A549 (cell line): ENCODE measurements at regions not wholly inside any gene's neighbourhood (a gene's known extent, or its start where the extent isn't known, plus 50 kb on each side); places are given as distances from the start of the nearest gene placed in this dataset.
A peak's percentile ranks its signal among the peaks of the same experiment; 100 is the strongest.

Source experiments
- ATAC-seq, 2 experiments: fragments of 200-7000 bp in 1 of 2; fragments of >200 bp in 1 of 2; cut with Nextera tagmentation in 1 of 2; cut with Tn5 transposase in 1 of 2; 3 replicates each; pipeline versions ENCODE4 v1.8.0 to v1.9.1; 2018 to 2020; ENCODE audit warnings: mild to moderate bottlenecking in 1 of 2, moderate library complexity in 1 of 2
- CTCF ChIA-PET: fragments of 300-600 bp; sonication (Branson Sonifier 250); formaldehyde crosslinking; extraction: SDS; loops from one replicate; lab custom pipeline; 2021; ENCODE audit warnings: antibody characterized with exemption, inconsistent platforms; lab: Yijun Ruan, JAX
- POLR2A ChIA-PET: fragments of 350-600 bp; formaldehyde crosslinking; extraction: SDS; loops from one replicate; lab custom pipeline; 2021; ENCODE audit warnings: antibody characterized with exemption, inconsistent platforms; lab: Yijun Ruan, JAX
- DNase-seq, 2 experiments: peaks; one replicate each; pipeline versions ENCODE4 v3.0.0 to v3.0.0-alpha.2; 2011 to 2016; ENCODE audit warnings: low read depth in 1 of 2, low spot score in 1 of 2
- FAIRE-seq: peaks from 2 replicates; lab custom pipeline; 2011; peaks lifted over from hg19 to GRCh38; lab: Jason Lieb, UNC
- H3K27ac ChIP-seq, 2 experiments: fragments of >200 bp; sonication (Bioruptor Twin); formaldehyde crosslinking; 3 replicates each; pipeline ENCODE4 v1.5.1; 2016 to 2017
- H3K4me1 ChIP-seq: fragments of >200 bp; sonication (Bioruptor Twin); formaldehyde crosslinking; 3 replicates; pipeline ENCODE4 v1.6.1; 2016
- H3K4me2 ChIP-seq: fragments of >200 bp; sonication (Bioruptor Twin); formaldehyde crosslinking; 3 replicates; pipeline ENCODE4 v1.6.1; 2016
- H3K4me3 ChIP-seq: fragments of >200 bp; sonication (Bioruptor Twin); formaldehyde crosslinking; 3 replicates; pipeline ENCODE4 v1.5.1; 2016
- H3K9me3 ChIP-seq: fragments of >200 bp; sonication (Bioruptor Twin); formaldehyde crosslinking; 3 replicates; pipeline ENCODE4 v1.6.1; 2016
- EP300 ChIP-seq, 2 experiments: fragments of >200 bp; sonication (Bioruptor Twin); formaldehyde crosslinking; IDR thresholded peaks; 2 replicates in 1 of 2; 3 replicates in 1 of 2; pipeline ENCODE4 v1.6.1; 2016 to 2017
- FOXS1 ChIP-seq: fragments of 250-450 bp; sonication (Bioruptor Pico); IDR thresholded peaks from 2 replicates; pipeline ENCODE4 v1.5.0; 2020; ENCODE audit warnings: mild to moderate bottlenecking, moderate library complexity
- GATA3 ChIP-seq: IDR thresholded peaks from 2 replicates; pipeline ENCODE4 v1.6.1; 2012; ENCODE audit warnings: borderline replicate concordance
- HOXA7 ChIP-seq: fragments of 250-450 bp; sonication (Bioruptor Pico); IDR thresholded peaks from 2 replicates; pipeline ENCODE4 v1.5.0; 2020; ENCODE audit warnings: mild to moderate bottlenecking, moderate library complexity
- HOXB5 ChIP-seq: fragments of 250-450 bp; sonication (Bioruptor Pico); IDR thresholded peaks from 2 replicates; pipeline ENCODE4 v1.5.0; 2020; ENCODE audit warnings: mild to moderate bottlenecking, moderate library complexity
- KDM5A ChIP-seq: fragments of 200-600 bp; sonication (generic); IDR thresholded peaks from 2 replicates; pipeline ENCODE4 v1.6.1; 2016; ENCODE audit warnings: antibody characterized with exemption, mild to moderate bottlenecking
- MAZ ChIP-seq: fragments of 150-350 bp; IDR thresholded peaks from 2 replicates; pipeline ENCODE4 v1.6.1; 2014; ENCODE audit warnings: antibody characterized with exemption, low read depth, low read length, borderline replicate concordance
- RFX5 ChIP-seq: fragments of 450-650 bp; IDR thresholded peaks from 2 replicates; pipeline ENCODE4 v1.7.1; 2014; ENCODE audit warnings: antibody characterized with exemption, mild to moderate bottlenecking, moderate library complexity
- RNF2 ChIP-seq: fragments of 200-600 bp; sonication (generic); IDR thresholded peaks from 2 replicates; pipeline ENCODE4 v1.6.1; 2016; ENCODE audit warnings: low read depth, mild to moderate bottlenecking, antibody characterized with exemption, moderate library complexity, borderline replicate concordance
- SREBF2 ChIP-seq: fragments of 450-650 bp; IDR thresholded peaks from 2 replicates; pipeline ENCODE4 v1.6.1; 2014; ENCODE audit warnings: mild to moderate bottlenecking, moderate library complexity
- TFCP2L1 ChIP-seq: fragments of 250-450 bp; sonication (Bioruptor Pico); IDR thresholded peaks from 2 replicates; pipeline ENCODE4 v1.5.0; 2021; ENCODE audit warnings: mild to moderate bottlenecking
- ZFP36 ChIP-seq: fragments of 450-650 bp; IDR thresholded peaks from 2 replicates; pipeline ENCODE4 v1.6.1; 2014; ENCODE audit warnings: borderline replicate concordance; ENCODE audit not compliant: partially characterized antibody
- WGBS: methylation state at CpG from one replicate; pipeline ENCODE4 v1.1.6; 2017; ENCODE audit errors: missing lambda C conversion rate; 5-methylcytosine and 5-hydroxymethylcytosine counted together
- TF ChIP-seq, protein P1 (sequence below): fragments of >200 bp; sonication (Bioruptor Twin); formaldehyde crosslinking; IDR thresholded peaks from 3 replicates; pipeline ENCODE4 v1.5.1; 2016
- TF ChIP-seq, protein P2 (sequence below): fragments of 200-600 bp; sonication (generic); IDR thresholded peaks from 2 replicates; pipeline ENCODE4 v1.6.1; 2016; ENCODE audit warnings: antibody characterized with exemption, mild to moderate bottlenecking, moderate library complexity
- TF ChIP-seq, protein P3 (sequence below): fragments of 250-450 bp; sonication (Bioruptor Pico); IDR thresholded peaks from 2 replicates; pipeline ENCODE4 v1.5.0; 2020; ENCODE audit warnings: low read depth, mild to moderate bottlenecking, moderate library complexity
- TF ChIP-seq, protein P4 (sequence below): fragments of 450-650 bp; IDR thresholded peaks from 2 replicates; pipeline ENCODE4 v1.6.1; 2014; ENCODE audit warnings: antibody characterized with exemption

DNA sequence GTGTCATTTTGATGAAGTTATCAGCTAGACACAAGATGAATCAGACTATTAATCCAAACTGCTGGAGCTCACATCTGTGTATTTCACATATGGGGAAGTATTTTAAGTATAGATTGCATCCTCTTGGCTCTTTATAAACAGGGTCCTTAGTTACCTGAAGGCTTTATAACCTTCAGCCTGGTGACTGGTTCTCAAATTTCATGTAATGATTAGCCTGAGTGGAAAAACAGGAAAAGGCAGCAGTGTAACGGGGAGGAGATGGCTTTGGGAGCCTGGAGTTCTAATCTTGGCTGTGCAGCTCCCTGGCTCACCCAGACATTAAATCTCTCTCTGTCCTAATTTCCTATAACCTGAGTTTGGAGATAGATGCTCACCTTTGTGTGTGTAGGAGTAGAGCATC lies 103.8 kb upstream of the HPF1 start (continued):
- TF ChIP-seq, protein P1, sequence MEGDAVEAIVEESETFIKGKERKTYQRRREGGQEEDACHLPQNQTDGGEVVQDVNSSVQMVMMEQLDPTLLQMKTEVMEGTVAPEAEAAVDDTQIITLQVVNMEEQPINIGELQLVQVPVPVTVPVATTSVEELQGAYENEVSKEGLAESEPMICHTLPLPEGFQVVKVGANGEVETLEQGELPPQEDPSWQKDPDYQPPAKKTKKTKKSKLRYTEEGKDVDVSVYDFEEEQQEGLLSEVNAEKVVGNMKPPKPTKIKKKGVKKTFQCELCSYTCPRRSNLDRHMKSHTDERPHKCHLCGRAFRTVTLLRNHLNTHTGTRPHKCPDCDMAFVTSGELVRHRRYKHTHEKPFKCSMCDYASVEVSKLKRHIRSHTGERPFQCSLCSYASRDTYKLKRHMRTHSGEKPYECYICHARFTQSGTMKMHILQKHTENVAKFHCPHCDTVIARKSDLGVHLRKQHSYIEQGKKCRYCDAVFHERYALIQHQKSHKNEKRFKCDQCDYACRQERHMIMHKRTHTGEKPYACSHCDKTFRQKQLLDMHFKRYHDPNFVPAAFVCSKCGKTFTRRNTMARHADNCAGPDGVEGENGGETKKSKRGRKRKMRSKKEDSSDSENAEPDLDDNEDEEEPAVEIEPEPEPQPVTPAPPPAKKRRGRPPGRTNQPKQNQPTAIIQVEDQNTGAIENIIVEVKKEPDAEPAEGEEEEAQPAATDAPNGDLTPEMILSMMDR, result no peak

DNA sequence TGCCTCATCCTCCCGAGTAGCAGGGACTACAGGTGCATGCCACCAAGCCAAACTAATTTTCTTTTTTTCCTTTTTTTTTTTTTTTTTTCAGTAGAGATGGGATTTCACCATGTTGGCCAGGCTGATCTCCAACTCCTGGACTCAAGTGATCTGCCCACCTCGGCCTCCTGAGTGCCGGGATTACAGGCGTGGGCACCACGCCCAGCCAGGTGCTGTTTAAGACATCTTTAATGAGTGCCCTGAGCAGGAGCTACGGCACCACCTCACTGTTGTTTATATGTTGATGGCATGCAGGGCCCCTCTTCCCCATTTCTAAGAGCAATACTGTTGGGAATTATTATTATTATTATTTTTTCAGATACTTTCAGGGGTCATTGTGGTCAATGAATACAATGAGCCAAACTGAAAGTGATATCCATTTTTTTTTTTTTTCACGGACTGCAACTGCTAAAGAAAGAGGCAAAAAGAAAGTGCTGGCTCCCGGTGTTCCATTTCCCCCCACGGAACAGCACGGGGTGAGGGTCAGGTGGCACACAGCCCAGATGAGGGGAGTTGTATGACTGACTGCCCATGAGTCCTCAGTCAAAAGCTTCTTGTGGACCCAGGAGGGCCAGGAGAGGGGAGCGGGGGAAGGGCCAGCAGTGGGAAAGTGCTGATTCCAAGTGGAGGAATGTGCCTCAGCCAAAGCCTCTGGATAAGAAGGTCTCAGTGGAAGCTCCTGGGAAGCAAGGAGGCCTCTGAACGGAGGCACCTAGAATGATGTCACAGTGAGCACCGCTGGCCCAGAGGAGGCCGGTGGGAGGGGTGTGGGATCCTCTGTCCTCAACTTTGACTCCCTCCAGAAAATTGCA lies 101.8 kb upstream of the HPF1 start:
- no peak overlapping the region for H3K27ac ChIP-seq
- 65% methylated on average over 14 of the region's 14 CpGs for WGBS
- H3K9me3 ChIP-seq, result 0 out of 3 replicates have a peak, but pooled peaks cover 3% of the 10 kb centered on the region
- POLR2A ChIA-PET, result no interaction called here
- CTCF ChIA-PET, result no interaction called here
- ATAC-seq, result no peak
- peak overlapping the region; percentile 17; the same call in 1 of the 3 replicates for H3K4me2 ChIP-seq
- TF ChIP-seq ZFP36 (no peak), MAZ (no peak), RNF2 (no peak), HOXB5 (CRISPR knock-in tag) (no peak), GATA3 (no peak), RFX5 (no peak)
- TF ChIP-seq, protein P1, result no peak
- TF ChIP-seq, all 56 proteins: peak for 0
- Histone ChIP-seq H3K4me1 (no peaks in the 10 kb centered on the region), H3K4me3 (no peak overlapping the region)
- DNase-seq (no peak), FAIRE-seq (no peak)

DNA sequence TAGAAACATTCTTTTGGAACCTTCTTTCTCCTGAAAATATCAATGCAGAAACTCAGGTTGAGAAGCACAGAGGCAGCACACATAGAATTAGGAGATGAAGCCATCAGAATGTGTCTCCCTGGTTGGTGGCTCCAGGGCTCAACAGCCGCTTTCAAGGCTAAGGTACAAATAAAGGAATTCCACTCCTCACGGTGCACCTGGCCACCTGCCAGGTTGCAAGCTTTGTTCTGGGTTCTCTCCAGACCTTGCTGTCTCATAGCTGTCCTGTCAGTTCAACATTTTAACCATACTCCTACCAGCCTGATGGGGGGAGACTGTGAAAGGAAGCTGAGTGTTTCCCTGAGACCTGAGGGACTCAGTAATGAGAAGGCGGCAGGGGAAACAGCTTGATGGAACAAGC lies 96.3 kb upstream of the HPF1 start:
- Histone ChIP-seq H3K4me1 (no peaks in the 10 kb centered on the region), H3K4me3 (no peak overlapping the region), H3K4me2 (no peak overlapping the region), H3K27ac (no peak overlapping the region), H3K9me3 (0 out of 3 replicates have a peak, but pooled peaks cover 3% of the 10 kb centered on the region)
- FAIRE-seq, result no peak
- WGBS, result 35% methylated on average over 3 of the region's 3 CpGs
- TF ChIP-seq, protein P2, sequence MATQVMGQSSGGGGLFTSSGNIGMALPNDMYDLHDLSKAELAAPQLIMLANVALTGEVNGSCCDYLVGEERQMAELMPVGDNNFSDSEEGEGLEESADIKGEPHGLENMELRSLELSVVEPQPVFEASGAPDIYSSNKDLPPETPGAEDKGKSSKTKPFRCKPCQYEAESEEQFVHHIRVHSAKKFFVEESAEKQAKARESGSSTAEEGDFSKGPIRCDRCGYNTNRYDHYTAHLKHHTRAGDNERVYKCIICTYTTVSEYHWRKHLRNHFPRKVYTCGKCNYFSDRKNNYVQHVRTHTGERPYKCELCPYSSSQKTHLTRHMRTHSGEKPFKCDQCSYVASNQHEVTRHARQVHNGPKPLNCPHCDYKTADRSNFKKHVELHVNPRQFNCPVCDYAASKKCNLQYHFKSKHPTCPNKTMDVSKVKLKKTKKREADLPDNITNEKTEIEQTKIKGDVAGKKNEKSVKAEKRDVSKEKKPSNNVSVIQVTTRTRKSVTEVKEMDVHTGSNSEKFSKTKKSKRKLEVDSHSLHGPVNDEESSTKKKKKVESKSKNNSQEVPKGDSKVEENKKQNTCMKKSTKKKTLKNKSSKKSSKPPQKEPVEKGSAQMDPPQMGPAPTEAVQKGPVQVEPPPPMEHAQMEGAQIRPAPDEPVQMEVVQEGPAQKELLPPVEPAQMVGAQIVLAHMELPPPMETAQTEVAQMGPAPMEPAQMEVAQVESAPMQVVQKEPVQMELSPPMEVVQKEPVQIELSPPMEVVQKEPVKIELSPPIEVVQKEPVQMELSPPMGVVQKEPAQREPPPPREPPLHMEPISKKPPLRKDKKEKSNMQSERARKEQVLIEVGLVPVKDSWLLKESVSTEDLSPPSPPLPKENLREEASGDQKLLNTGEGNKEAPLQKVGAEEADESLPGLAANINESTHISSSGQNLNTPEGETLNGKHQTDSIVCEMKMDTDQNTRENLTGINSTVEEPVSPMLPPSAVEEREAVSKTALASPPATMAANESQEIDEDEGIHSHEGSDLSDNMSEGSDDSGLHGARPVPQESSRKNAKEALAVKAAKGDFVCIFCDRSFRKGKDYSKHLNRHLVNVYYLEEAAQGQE, result no peak
- no peak for TF ChIP-seq TFCP2L1
- TF ChIP-seq, protein P3, sequence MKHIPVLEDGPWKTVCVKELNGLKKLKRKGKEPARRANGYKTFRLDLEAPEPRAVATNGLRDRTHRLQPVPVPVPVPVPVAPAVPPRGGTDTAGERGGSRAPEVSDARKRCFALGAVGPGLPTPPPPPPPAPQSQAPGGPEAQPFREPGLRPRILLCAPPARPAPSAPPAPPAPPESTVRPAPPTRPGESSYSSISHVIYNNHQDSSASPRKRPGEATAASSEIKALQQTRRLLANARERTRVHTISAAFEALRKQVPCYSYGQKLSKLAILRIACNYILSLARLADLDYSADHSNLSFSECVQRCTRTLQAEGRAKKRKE (CRISPR knock-in tag), result no peak
- TF ChIP-seq HOXB5 (CRISPR knock-in tag), result no peak
- no peak for TF ChIP-seq ZFP36
- TF ChIP-seq, protein P4, sequence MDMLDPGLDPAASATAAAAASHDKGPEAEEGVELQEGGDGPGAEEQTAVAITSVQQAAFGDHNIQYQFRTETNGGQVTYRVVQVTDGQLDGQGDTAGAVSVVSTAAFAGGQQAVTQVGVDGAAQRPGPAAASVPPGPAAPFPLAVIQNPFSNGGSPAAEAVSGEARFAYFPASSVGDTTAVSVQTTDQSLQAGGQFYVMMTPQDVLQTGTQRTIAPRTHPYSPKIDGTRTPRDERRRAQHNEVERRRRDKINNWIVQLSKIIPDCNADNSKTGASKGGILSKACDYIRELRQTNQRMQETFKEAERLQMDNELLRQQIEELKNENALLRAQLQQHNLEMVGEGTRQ, result no peak
- TF ChIP-seq HOXA7 (CRISPR knock-in tag), result no peak
- no peak for TF ChIP-seq SREBF2
- TF ChIP-seq KDM5A, result no peak
- no peak for TF ChIP-seq FOXS1 (CRISPR knock-in tag)
- TF ChIP-seq EP300 (IDR thresholded peaks at IDR 0.05), result no peak
- no peak for ATAC-seq
- no peak for DNase-seq
- POLR2A ChIA-PET, result no interaction called here
- CTCF ChIA-PET, result no interaction called here
